ENCODE measurements at regions not wholly inside any gene's neighbourhood (a gene's known extent, or its start where the extent isn't known, plus 50 kb on each side); places are given as distances from the start of the nearest gene placed in this dataset.
A peak's percentile ranks its signal among the peaks of the same experiment; 100 is the strongest.
"Not testable (repeated sequence)": the region's sequence is repeated elsewhere in the genome, so short reads cannot be mapped to it uniquely, and the experiment has no call there.

DNA sequence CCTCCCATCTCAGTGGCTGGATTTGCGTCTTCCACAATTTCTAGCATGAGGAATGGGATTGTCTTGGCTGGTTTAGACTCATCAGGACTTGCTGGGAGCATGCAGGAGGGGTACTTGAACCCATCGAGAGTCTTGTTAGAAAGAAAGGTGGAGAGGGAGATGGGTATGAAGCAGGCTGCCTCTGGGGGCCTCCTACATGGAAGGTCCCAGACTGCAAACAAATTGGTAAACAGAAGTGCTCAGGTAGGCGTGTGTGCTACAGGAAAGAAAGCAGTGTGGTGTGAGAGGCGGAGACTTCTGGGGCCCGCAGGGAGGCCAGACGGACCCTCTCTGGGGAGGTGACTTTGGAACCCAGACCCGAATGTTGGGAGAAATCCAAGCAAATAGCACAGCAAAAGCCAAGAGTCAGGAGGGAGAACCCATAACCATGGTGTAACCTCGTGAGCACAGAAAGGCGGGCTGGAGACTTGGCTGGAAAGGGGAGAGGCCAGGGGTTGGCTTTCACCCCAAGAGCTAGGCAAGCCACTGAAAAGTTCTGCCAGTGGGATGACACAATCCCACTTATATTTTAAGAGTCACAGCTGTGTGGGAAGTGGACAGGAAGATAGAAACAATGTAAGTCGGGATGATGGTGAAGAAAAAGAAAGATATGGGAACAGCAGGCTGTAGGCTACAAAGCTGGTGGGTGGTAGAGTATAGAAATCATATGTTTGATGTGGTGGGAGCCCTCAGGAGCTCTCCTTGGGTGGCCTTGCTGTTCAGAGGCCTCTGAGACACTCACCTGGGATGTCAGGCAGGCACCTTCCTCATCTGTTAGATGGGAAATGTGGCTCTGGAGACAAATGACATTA lies 130.1 kb upstream of the PRR20G start:
- DNase-seq (ENCODE audit: low read depth), result peak; percentile 4

GRCh38 chr3:127413871-127414270 lies 126.0 kb upstream of the PRR20G start:
- no peak for DNase-seq (ENCODE audit: low read depth)

DNA sequence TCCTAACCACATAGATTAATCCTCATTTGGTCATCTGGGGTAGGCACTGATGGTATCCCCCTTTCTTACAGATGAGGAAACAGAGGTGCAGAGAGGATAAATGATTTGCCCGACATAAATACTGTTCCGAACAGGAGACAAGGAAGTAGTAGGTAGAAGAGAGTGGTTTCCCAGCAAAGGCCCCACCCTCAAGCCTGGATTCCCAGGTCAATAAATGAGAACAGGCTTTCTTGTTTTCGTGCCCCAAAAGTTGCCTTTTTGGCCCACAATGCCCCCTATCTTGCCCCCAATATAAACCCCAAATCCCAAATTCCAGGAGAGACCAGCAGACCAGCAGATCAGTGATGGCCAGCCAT lies 125.5 kb upstream of the PRR20G start:
- no peak for DNase-seq (ENCODE audit: low read depth)

DNA sequence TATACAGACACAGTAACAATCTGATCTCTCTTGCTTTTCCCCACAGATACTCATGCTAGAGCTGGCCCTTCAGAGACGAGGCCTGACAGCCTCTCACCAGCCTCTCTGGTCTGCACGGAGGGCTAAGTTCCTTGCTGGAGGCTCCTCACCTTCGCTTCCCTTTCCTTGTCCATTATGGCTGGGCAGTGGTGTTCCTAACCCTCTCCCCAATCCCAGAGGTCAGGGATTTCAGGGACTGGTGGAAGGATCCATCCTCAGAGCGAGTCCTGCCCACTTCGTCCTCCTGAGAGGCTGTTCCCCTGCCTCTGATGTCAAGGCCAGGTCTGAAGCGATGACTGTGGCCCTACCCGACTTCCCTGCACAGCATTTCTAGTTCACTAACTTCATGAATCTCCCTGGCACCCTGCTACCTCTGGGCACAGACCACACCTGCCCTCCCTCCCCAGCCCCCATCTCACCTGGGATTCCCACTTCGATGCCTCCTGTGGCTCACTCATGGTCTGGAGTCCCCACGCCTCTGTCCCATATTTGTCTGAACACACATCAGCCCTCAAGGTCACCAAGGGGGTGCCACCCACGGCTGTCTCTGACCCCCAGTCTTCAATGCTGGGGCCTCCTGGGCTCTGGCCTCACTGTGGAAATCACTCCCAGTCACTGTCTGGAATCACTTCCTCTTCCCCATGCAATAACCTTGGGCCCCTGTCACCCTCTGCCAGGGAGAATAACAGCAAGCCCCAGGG lies 124.9 kb upstream of the PRR20G start:
- DNase-seq (ENCODE audit: low read depth), result no peak

GRCh38 chr3:127411875-127412274 lies 124.0 kb upstream of the PRR20G start:
- not testable (repeated sequence) for DNase-seq (ENCODE audit: low read depth)

GRCh38 chr3:127411083-127411727 lies 123.4 kb upstream of the PRR20G start:
- no peak for DNase-seq (ENCODE audit: low read depth)

GRCh38 chr3:127410678-127411077 lies 122.8 kb upstream of the PRR20G start:
- DNase-seq (ENCODE audit: low read depth), result no peak

DNA sequence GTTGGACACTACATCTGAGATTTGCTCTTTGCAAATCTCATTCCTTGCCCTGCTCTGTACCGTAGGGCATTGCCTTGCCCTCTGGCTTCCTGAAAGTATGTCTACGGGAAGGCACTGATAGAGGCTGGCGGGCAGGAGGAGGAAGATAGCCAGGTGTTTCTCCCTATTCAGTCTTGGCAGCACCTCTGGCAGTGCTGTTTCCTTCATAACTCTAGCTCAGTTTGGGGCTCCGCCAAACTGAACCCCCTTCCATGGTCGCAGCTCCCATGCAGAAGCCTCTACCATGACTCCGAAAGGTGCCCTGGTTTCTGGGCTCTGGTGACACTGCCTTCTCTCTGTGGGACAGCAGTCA lies 122.3 kb upstream of the PRR20G start:
- DNase-seq (ENCODE audit: low read depth), result no peak

GRCh38 chr3:127409421-127410136 lies 121.7 kb upstream of the PRR20G start:
- no peak for DNase-seq (ENCODE audit: low read depth)

GRCh38 chr3:127408684-127409420 lies 121.0 kb upstream of the PRR20G start:
- no peak for DNase-seq (ENCODE audit: low read depth)

DNA sequence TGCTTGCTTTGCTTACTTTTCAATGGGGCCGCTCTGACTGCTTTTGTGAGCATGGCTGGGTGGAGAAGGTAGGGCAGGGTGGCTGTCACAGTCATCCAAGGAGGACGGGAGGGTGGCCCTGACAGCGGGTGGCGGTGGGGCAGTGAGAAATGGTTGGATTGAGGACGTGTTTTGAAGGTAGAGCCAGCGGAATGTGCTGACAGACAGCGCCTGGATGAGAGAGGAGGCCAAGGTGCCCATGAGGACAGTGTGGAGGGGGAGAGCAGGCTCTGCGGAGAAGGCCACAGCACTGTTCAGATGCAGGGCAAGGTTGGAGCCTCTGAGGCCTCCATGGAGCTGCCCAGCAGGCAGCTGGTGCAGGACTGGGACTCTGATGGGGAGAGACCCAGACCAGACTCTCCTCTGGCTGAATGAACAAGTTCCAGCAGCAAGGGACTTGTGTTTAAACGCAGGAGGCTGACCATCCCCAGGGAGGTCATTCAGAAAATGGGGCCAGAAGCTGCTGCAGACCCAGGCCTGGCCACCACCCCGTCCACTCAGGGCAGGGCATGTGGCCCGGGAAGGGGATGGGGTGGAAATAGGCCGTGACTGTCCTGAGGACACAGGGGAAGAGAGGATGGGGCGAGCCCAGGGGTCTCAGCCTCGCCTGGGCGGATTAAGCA lies 120.3 kb upstream of the PRR20G start:
- DNase-seq (ENCODE audit: low read depth), result no peak

- DNase-seq (ENCODE audit: low read depth), result no peak
These were observed 119.4 kb upstream of the PRR20G start for GRCh38 chr3:127407026-127407939.

- DNase-seq (ENCODE audit: low read depth), result no peak
These were observed 118.6 kb upstream of the PRR20G start for GRCh38 chr3:127406309-127407025.

GRCh38 chr3:127405791-127406190 lies 117.9 kb upstream of the PRR20G start:
- DNase-seq (ENCODE audit: low read depth), result no peak

- DNase-seq (ENCODE audit: low read depth), result no peak
These were observed 117.3 kb upstream of the PRR20G start for GRCh38 chr3:127405010-127405598.

- no peak for DNase-seq (ENCODE audit: low read depth)
These were observed 116.6 kb upstream of the PRR20G start for GRCh38 chr3:127404221-127405009.

DNA sequence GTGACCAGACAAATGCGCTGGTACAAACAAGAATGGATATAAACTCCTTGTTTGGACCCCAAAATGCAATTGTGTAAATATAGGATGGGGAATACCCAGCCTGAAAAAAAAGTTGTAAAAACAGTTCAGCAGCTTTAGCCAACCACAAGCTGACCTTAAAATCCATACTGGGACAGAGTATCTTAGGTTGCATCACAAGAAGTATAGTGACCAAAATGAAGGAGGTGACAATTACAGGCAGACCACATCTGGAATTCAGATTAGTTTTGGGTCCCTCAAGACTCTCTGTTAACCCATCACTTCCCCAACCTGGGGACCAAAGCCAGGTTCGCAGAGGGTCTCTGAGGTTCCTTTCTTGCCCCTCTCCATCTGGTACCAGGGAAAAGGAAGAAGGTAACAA lies 115.9 kb upstream of the PRR20G start:
- DNase-seq (ENCODE audit: low read depth), result no peak

- DNase-seq (ENCODE audit: low read depth), result no peak
These were observed 111.3 kb upstream of the PRR20G start for GRCh38 chr3:127399154-127399553.

All from stromal cell of bone marrow (primary cell).